IgD-negative memory B cell (primary cell): ENCODE measurements at regions not wholly inside any gene's neighbourhood (a gene's known extent, or its start where the extent isn't known, plus 50 kb on each side); places are given as distances from the start of the nearest gene placed in this dataset.
"Not testable (repeated sequence)": the region's sequence is repeated elsewhere in the genome, so short reads cannot be mapped to it uniquely, and the experiment has no call there.

Experiments used
- H3K27ac Mint-ChIP-seq, 3 donors: one replicate each; pipeline ENCODE4 v1.8.0; 2020 to 2022; ENCODE audit warnings: mild to moderate bottlenecking in 3 of 3, mixed read lengths in 3 of 3, moderate library complexity in 1 of 3
- H3K27me3 Mint-ChIP-seq: one replicate; pipeline ENCODE4 v1.8.0; 2021; ENCODE audit warnings: mixed read lengths
- H3K36me3 Mint-ChIP-seq: one replicate; pipeline ENCODE4 v1.8.0; 2020; ENCODE audit warnings: mild to moderate bottlenecking, mixed read lengths
- H3K4me1 Mint-ChIP-seq, 3 donors: one replicate each; pipeline ENCODE4 v1.8.0; 2020 to 2022; ENCODE audit warnings: mixed read lengths in 3 of 3, mild to moderate bottlenecking in 1 of 3
- H3K4me3 Mint-ChIP-seq, 4 donors: one replicate each; pipeline ENCODE4 v1.8.0; 2020 to 2022; ENCODE audit warnings: mild to moderate bottlenecking in 4 of 4, mixed read lengths in 4 of 4, moderate library complexity in 3 of 4
- H3K9me3 Mint-ChIP-seq, 3 donors: one replicate each; pipeline ENCODE4 v1.8.0; 2020 to 2021; ENCODE audit warnings: mixed read lengths in 3 of 3, mild to moderate bottlenecking in 1 of 3

- Mint-ChIP-seq H3K27me3 (peaks cover 13% of the 10 kb centered on the region), H3K36me3 (peaks cover 2% of the 10 kb centered on the region), H3K27ac (no peak overlapping the region), H3K4me1 (peaks cover 18 to 24% (median 22%) of the 10 kb centered on the region in 3 donors), H3K4me3 (no peak overlapping the region), H3K9me3 (peaks cover 0 to 3% (median 0%) of the 10 kb centered on the region in 3 donors)
Observed at GRCh38 chr19:5290336-5291262, 50.0 kb downstream of the PTPRS start.

DNA sequence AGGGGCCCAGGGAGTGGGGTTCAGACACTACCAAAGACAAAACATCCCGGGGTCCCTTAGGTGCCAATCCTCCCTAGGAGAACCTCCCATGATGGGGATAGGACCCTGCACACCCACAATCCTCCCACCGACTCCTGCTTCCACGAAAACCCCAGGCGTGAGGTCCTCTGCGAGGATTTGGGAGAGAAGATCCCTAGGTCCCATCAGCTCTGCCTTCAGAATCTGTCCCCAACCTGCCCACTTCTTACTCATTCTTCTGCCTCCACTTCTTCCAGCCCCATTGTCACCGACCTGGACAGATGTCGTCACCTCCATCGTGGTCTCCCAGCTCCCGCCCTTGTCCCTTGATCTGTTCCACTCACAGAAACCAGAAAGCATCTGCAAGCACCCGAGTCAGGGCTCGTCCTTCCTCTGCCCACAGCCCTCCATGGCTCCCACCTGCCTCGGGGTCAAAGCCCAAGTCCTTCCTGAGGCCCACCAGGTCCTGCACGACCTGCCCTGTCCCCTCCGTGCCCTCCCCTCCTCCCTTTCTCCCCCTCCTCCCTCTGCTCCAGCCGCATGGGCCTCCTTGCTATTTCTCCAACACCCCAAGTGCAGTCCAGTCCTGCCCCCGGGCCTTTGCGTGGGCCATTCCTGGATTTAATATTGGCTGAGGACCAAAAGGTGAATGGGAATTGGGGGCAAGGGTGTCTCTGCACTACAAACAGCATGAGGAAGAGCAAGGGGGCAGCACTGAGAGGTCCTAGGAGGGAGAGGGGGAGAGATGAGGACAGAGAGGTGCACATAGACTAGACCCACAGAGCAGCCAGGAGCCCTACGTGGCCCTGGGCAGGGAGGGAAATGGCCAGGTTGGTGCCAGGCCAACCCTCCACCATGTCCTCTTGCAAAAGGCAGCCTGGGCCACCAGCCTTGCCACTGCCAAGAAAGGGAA is 51.3 kb downstream of the PTPRS start:
- Mint-ChIP-seq H3K27ac (peak overlapping the region in 1 of 3 donors; percentile 69), H3K4me1 (peaks cover 18 to 24% (median 22%) of the 10 kb centered on the region in 3 donors), H3K9me3 (peaks cover 0 to 3% (median 0%) of the 10 kb centered on the region in 3 donors), H3K36me3 (peaks cover 2% of the 10 kb centered on the region), H3K4me3 (peak overlapping the region in 2 of 4 donors; percentile 3 to 55), H3K27me3 (peaks cover 13% of the 10 kb centered on the region)

DNA sequence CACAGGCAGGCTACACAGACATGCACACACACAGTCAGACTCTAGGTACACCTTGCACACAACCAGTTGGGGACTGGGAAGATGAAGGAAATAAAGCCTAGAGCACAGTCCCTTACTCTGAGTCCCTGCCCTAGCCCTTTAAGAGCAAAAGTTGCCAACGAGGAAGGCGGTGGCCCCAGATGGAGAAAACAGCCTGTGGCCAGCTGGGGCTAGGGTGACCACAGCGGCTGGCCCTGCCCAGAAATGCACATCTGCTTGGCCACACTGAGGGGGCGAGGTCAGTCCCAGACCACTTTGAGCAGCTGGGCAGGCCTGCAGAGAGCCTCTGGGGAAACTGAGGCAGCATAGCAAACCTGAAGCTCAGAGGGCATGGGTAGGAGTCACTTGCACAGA is 52.3 kb downstream of the PTPRS start:
- peak overlapping the region in 2 of 4 donors; percentile 1 to 29 for H3K4me3 Mint-ChIP-seq
- peaks cover 13% of the 10 kb centered on the region for H3K27me3 Mint-ChIP-seq
- H3K9me3 Mint-ChIP-seq = peaks cover 0 to 3% (median 0%) of the 10 kb centered on the region in 3 donors
- peaks cover 18 to 24% (median 22%) of the 10 kb centered on the region in 3 donors for H3K4me1 Mint-ChIP-seq
- H3K36me3 Mint-ChIP-seq = peaks cover 2% of the 10 kb centered on the region
- peak overlapping the region in 2 of 3 donors; percentile 8 to 95 for H3K27ac Mint-ChIP-seq

DNA sequence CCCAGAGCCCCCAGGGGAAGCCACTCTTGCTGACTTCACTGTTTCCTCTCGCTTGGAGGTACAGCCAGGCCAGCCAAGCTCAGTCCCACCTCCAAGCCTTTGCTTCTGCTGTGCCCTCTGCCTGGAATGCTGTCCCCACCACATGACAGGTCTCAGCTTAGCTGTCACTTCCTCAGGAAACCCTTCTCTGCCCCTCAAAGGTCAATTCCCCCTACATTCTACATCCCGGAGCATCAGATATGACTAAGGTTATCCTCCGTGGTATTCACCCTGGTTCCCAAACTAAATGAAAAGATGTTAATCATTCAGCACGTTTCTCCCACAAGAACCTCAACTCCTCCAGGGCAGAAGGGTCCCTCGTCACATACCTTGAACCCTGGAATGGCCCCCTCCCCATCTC is 53.5 kb downstream of the PTPRS start:
- Mint-ChIP-seq H3K27me3 (peaks cover 9% of the 10 kb centered on the region), H3K27ac (peak overlapping the region; percentile 34 to 95 (median 34)), H3K4me3 (peak overlapping the region in 2 of 4 donors; percentile 54 to 88), H3K36me3 (peaks cover 2% of the 10 kb centered on the region), H3K9me3 (peaks cover 0 to 3% (median 0%) of the 10 kb centered on the region in 3 donors), H3K4me1 (peaks cover 18 to 21% (median 20%) of the 10 kb centered on the region in 3 donors)

- H3K4me3 Mint-ChIP-seq = peak overlapping the region in 1 of 4 donors; percentile 54
- peaks cover 12 to 16% (median 16%) of the 10 kb centered on the region in 3 donors for H3K4me1 Mint-ChIP-seq
- H3K27me3 Mint-ChIP-seq = peaks cover 7% of the 10 kb centered on the region
- H3K9me3 Mint-ChIP-seq = peaks cover 0 to 3% (median 0%) of the 10 kb centered on the region in 3 donors
- H3K36me3 Mint-ChIP-seq = peaks cover 2% of the 10 kb centered on the region
- peak overlapping the region in 2 of 3 donors; percentile 34 to 80 for H3K27ac Mint-ChIP-seq
Observed at GRCh38 chr19:5286465-5287029, 54.1 kb downstream of the PTPRS start.

GRCh38 chr19:5285955-5286354 is 54.7 kb downstream of the PTPRS start:
- no peak overlapping the region for H3K4me3 Mint-ChIP-seq
- peaks cover 2% of the 10 kb centered on the region for H3K36me3 Mint-ChIP-seq
- peaks cover 7% of the 10 kb centered on the region for H3K27me3 Mint-ChIP-seq
- H3K4me1 Mint-ChIP-seq = peaks cover 12 to 16% (median 14%) of the 10 kb centered on the region in 3 donors
- peaks cover 0 to 3% (median 0%) of the 10 kb centered on the region in 3 donors for H3K9me3 Mint-ChIP-seq
- H3K27ac Mint-ChIP-seq = peak overlapping the region in 2 of 3 donors; percentile 53 to 80

GRCh38 chr19:5285311-5285710 is 55.3 kb downstream of the PTPRS start:
- Mint-ChIP-seq H3K9me3 (peaks cover 0 to 3% (median 0%) of the 10 kb centered on the region in 3 donors), H3K27ac (no peak overlapping the region), H3K4me1 (peaks cover 12 to 16% (median 13%) of the 10 kb centered on the region in 3 donors), H3K4me3 (no peak overlapping the region), H3K36me3 (peaks cover 2% of the 10 kb centered on the region), H3K27me3 (peaks cover 7% of the 10 kb centered on the region)

DNA sequence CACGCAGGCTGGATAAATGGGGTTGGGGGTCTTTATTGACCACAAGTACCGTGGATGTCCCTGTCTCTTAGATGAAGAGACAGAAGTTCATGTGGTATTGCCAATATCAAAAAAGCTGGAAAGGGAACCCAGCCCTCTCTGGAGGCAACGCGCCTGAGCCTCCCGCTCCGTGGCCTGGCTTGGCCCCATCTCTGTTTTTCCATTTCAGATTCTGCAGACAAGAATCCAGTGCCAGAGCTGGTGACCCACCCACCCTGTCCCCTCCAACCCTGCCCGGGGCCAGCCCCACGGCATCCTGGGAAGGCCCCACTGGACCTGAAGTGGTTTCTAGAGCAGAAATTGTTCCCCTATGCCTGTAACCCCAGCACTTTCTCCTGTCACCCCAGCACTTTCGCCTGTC is 57.7 kb downstream of the PTPRS start:
- Mint-ChIP-seq H3K27ac (no peak overlapping the region), H3K9me3 (peaks cover 0 to 3% (median 0%) of the 10 kb centered on the region in 3 donors), H3K36me3 (peaks cover 2% of the 10 kb centered on the region), H3K27me3 (peaks cover 5% of the 10 kb centered on the region), H3K4me1 (peaks cover 8 to 11% (median 9%) of the 10 kb centered on the region in 3 donors), H3K4me3 (no peak overlapping the region)

- peaks cover 2% of the 10 kb centered on the region for H3K36me3 Mint-ChIP-seq
- H3K27me3 Mint-ChIP-seq = peaks cover 4% of the 10 kb centered on the region
- H3K27ac Mint-ChIP-seq = no peak overlapping the region
- H3K4me1 Mint-ChIP-seq = peaks cover 2 to 5% (median 4%) of the 10 kb centered on the region in 3 donors
- H3K4me3 Mint-ChIP-seq = no peak overlapping the region
- H3K9me3 Mint-ChIP-seq = no peaks in the 10 kb centered on the region
Observed at GRCh38 chr19:5281588-5281987, 59.0 kb downstream of the PTPRS start.

DNA sequence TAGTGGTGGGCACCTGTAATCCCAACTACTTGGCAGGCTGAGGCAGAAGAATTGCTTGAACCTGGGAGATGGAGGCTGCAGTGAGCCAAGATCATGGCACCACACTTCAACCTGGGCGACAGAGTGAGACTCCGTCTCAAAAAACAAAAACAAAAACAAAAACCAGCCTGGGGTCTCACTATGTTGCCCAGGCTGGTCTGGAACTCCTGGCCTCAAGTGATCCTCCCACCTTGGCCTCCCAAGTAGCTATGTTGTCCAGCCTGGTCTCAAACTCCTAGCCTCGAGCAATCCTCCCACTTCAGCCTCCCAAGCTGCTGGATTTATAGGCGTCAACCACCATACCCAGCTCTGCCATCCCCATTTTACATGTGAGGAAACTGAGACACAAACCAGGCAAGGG is 64.9 kb downstream of the PTPRS start:
- not testable (repeated sequence) for H3K9me3 Mint-ChIP-seq, H3K36me3 Mint-ChIP-seq, H3K27ac Mint-ChIP-seq, H3K4me1 Mint-ChIP-seq, H3K27me3 Mint-ChIP-seq, H3K4me3 Mint-ChIP-seq

- no peak overlapping the region for H3K27ac Mint-ChIP-seq
- H3K4me1 Mint-ChIP-seq = peaks cover 5 to 7% (median 5%) of the 10 kb centered on the region in 3 donors
- peaks cover 4% of the 10 kb centered on the region for H3K27me3 Mint-ChIP-seq
- H3K4me3 Mint-ChIP-seq = no peak overlapping the region
- no peaks in the 10 kb centered on the region for H3K9me3 Mint-ChIP-seq
- no peaks in the 10 kb centered on the region for H3K36me3 Mint-ChIP-seq
Observed at GRCh38 chr19:5273782-5274181, 66.8 kb downstream of the PTPRS start.

DNA sequence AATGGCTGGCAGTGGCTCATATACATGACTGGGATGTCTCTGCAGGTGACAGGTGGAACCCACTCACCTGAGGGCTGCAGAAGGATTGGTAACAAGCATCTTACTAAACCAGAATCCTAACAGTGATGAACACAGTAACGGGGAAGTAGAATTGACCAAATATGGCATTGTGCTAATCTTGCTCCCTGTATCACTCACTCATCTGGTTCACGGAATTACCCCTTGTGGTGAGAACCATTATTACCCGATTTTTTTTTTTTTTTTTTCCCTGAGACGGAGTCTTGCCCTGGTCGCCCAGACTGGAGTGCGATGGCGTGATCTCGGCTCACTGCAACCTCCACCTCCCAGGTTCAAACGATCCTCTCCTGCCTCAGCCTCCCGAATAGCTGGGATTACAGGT is 69.5 kb downstream of the PTPRS start:
- Mint-ChIP-seq H3K9me3 (no peaks in the 10 kb centered on the region), H3K4me3 (no peak overlapping the region), H3K27me3 (no peaks in the 10 kb centered on the region), H3K36me3 (no peaks in the 10 kb centered on the region), H3K4me1 (peaks cover 0 to 4% (median 0%) of the 10 kb centered on the region in 3 donors), H3K27ac (no peak overlapping the region)

DNA sequence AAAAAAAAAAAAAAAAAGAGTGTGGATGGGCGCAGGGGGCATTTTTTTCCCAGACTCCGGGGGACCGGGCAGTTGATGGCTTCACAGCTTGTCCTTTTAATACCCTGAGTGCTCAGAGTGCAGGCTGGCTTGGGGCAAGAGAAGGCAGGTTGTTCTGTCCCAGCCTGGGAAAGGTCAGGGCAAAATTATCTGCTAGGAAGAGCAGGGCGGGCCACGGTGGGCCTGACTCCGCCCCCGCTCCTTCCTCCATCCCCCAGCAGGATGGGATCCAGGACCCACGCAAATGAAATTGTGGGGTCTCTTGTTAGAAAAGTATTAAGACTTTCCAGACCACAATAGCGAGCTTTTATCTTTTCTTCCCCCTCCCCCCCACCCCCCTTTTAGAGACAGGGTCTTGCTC is 70.7 kb downstream of the PTPRS start:
- no peaks in the 10 kb centered on the region for H3K4me1 Mint-ChIP-seq
- H3K27me3 Mint-ChIP-seq = no peaks in the 10 kb centered on the region
- no peak overlapping the region for H3K4me3 Mint-ChIP-seq
- H3K9me3 Mint-ChIP-seq = no peaks in the 10 kb centered on the region
- H3K27ac Mint-ChIP-seq = no peak overlapping the region
- no peaks in the 10 kb centered on the region for H3K36me3 Mint-ChIP-seq

DNA sequence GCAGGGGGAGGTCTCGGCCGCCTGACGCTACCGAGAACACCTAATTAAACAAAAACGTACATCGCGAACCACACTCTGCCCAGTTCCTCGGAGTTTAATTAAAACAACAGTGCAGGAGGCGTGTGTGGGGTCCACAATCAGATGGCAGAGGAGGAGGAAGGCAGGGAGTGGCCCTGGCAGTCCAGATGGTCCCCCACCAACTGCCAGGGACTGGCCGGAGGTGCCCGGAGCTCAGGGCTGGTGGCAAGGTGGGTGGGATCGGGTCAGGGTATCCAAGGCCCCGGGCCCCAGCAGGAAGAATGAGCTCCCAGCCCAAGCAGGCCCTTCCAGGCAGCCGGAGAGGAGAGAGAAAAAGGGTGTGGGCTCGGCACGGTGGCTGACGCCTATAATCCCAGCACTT is 71.3 kb downstream of the PTPRS start:
- H3K36me3 Mint-ChIP-seq = no peaks in the 10 kb centered on the region
- no peaks in the 10 kb centered on the region for H3K9me3 Mint-ChIP-seq
- H3K27ac Mint-ChIP-seq = no peak overlapping the region
- no peaks in the 10 kb centered on the region for H3K27me3 Mint-ChIP-seq
- no peaks in the 10 kb centered on the region for H3K4me1 Mint-ChIP-seq
- H3K4me3 Mint-ChIP-seq = no peak overlapping the region
